HEK293 (cell line): ENCODE measurements at regions not wholly inside any gene's neighbourhood (a gene's known extent, or its start where the extent isn't known, plus 50 kb on each side); places are given as distances from the start of the nearest gene placed in this dataset.

Experiments used
- ZBTB1 ChIP-seq: fragments of 450-650 bp; formaldehyde crosslinking; IDR thresholded peaks from 2 replicates; pipeline ENCODE4 v1.5.1; 2016; ENCODE audit warnings: missing biosample characterization, missing genetic modification characterization
- ZBTB8A ChIP-seq: fragments of 450-650 bp; formaldehyde crosslinking; IDR thresholded peaks from 2 replicates; pipeline ENCODE4 v1.5.1; 2016; ENCODE audit warnings: missing biosample characterization, missing genetic modification characterization
- ZNF175 ChIP-seq: fragments of 450-650 bp; formaldehyde crosslinking; IDR thresholded peaks from 2 replicates; pipeline ENCODE4 v1.5.1; 2016; ENCODE audit warnings: missing biosample characterization, missing genetic modification characterization
- ZNF354C ChIP-seq: fragments of 450-650 bp; formaldehyde crosslinking; IDR thresholded peaks from 2 replicates; pipeline ENCODE4 v1.5.1; 2016; ENCODE audit warnings: missing biosample characterization, missing genetic modification characterization, low read depth, borderline replicate concordance
- TF ChIP-seq, protein P1 (sequence below): fragments of 450-650 bp; formaldehyde crosslinking; IDR thresholded peaks from 2 replicates; pipeline ENCODE4 v1.5.1; 2016; ENCODE audit warnings: missing biosample characterization, missing genetic modification characterization

DNA sequence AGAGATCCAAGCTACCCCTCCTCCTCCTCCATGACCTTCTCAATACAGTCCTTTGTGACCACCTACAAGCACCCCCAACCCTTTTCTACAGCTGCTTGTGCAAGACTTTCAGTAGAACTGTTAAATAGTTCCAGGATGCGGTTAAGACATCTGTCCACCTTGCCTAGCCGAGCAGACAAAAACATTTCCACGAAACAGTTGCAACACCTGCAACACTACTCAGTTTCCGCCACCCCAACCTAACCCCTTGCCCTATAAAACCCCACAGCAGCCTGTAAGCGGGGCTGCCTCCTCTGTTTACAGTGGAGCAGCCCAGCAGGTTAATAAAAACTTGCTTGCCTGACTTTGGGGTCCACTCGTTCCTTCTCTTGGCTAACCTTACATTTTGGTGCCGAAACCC is 1803.5 kb upstream of the CDH6 start:
- TF ChIP-seq, protein P1, sequence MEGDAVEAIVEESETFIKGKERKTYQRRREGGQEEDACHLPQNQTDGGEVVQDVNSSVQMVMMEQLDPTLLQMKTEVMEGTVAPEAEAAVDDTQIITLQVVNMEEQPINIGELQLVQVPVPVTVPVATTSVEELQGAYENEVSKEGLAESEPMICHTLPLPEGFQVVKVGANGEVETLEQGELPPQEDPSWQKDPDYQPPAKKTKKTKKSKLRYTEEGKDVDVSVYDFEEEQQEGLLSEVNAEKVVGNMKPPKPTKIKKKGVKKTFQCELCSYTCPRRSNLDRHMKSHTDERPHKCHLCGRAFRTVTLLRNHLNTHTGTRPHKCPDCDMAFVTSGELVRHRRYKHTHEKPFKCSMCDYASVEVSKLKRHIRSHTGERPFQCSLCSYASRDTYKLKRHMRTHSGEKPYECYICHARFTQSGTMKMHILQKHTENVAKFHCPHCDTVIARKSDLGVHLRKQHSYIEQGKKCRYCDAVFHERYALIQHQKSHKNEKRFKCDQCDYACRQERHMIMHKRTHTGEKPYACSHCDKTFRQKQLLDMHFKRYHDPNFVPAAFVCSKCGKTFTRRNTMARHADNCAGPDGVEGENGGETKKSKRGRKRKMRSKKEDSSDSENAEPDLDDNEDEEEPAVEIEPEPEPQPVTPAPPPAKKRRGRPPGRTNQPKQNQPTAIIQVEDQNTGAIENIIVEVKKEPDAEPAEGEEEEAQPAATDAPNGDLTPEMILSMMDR (tag by site-specific recombination), result no peak
- no peak for TF ChIP-seq ZNF175 (tag by site-specific recombination)
- no peak for TF ChIP-seq ZBTB8A (tag by site-specific recombination)
- no peak for TF ChIP-seq ZNF354C (tag by site-specific recombination)
- no peak for TF ChIP-seq ZBTB1 (tag by site-specific recombination)
